CD4-positive, alpha-beta T cell (primary cell): ENCODE measurements at regions not wholly inside any gene's neighbourhood (a gene's known extent, or its start where the extent isn't known, plus 50 kb on each side); places are given as distances from the start of the nearest gene placed in this dataset.

Experiments used
- ATAC-seq: fragments of 200-7000 bp; cut with Tn5 transposase; one replicate; pipeline ENCODE4 v1.10.0; 2022; ENCODE audit warnings: mild to moderate bottlenecking; ENCODE audit not compliant: poor library complexity
- CTCF ChIA-PET: fragments of 350-600 bp; sonication (Branson Sonifier 250); formaldehyde crosslinking; loops from one replicate; lab custom pipeline; 2021; ENCODE audit warnings: antibody characterized with exemption, inconsistent platforms; lab: Charles Lee
- POLR2A ChIA-PET: fragments of 350-600 bp; sonication (Branson Sonifier 250); formaldehyde crosslinking; loops from one replicate; lab custom pipeline; 2021; ENCODE audit warnings: antibody characterized with exemption, inconsistent platforms; lab: Charles Lee
- DNase-seq, 14 experiments: peaks; one replicate each; pipeline ENCODE4 v3.0.0-alpha.2; 2013 to 2020; ENCODE audit warnings: mixed read lengths in 2 of 14
- H3K27ac ChIP-seq, 2 donors: one replicate each; pipeline versions ENCODE4 v1.5.1 to v1.7.0; 2013; ENCODE audit warnings: low read length in 2 of 2, low read depth in 1 of 2, mild to moderate bottlenecking in 1 of 2
- H3K27me3 ChIP-seq, 2 experiments: 1 replicate in 1 of 2; 2 replicates in 1 of 2; pipeline versions ENCODE4 v1.6.1 to v1.7.0; 2013; ENCODE audit warnings: low read length in 2 of 2, control low read depth in 1 of 2, mild to moderate bottlenecking in 1 of 2, moderate library complexity in 1 of 2; ENCODE audit not compliant: insufficient read depth in 2 of 2, control insufficient read depth in 1 of 2
- H3K36me3 ChIP-seq: one replicate; pipeline ENCODE4 v1.6.1; 2013; ENCODE audit warnings: low read length, control low read depth; ENCODE audit not compliant: insufficient read depth
- H3K4me1 ChIP-seq: one replicate; pipeline ENCODE4 v1.6.1; 2013; ENCODE audit warnings: low read length, control low read depth; ENCODE audit not compliant: insufficient read depth
- H3K4me3 ChIP-seq: one replicate; pipeline ENCODE4 v1.5.1; 2013; ENCODE audit warnings: mild to moderate bottlenecking, low read length, moderate library complexity
- H3K9me3 ChIP-seq, 2 experiments: 1 replicate in 1 of 2; 2 replicates in 1 of 2; pipeline versions ENCODE4 v1.6.1 to v1.7.0; 2013; ENCODE audit warnings: low read length in 2 of 2, mild to moderate bottlenecking in 2 of 2, control low read depth in 1 of 2, moderate library complexity in 1 of 2; ENCODE audit not compliant: control insufficient read depth in 1 of 2, insufficient read depth in 1 of 2
- H3K27ac Mint-ChIP-seq: one replicate; pipeline ENCODE4 v1.8.0; 2020; ENCODE audit warnings: mixed read lengths
- H3K27me3 Mint-ChIP-seq: one replicate; pipeline ENCODE4 v1.8.0; 2021; ENCODE audit warnings: mixed read lengths
- H3K36me3 Mint-ChIP-seq: one replicate; pipeline ENCODE4 v1.8.0; 2021; ENCODE audit warnings: low read depth, mixed read lengths
- H3K4me1 Mint-ChIP-seq: one replicate; pipeline ENCODE4 v1.8.0; 2021; ENCODE audit warnings: low read depth, mixed read lengths
- H3K4me3 Mint-ChIP-seq: one replicate; pipeline ENCODE4 v1.8.0; 2020; ENCODE audit warnings: mild to moderate bottlenecking, mixed read lengths
- H3K9me3 Mint-ChIP-seq: one replicate; pipeline ENCODE4 v1.8.0; 2020; ENCODE audit warnings: mixed read lengths
- intact Hi-C, 2 experiments: fragments of 100-400 bp; cut with DNase I in 1 of 2; cut with micrococcal nuclease in 1 of 2; formaldehyde crosslinking; loops; one replicate each; pipeline versions ENCODE4 v1.15.1 to v1.9.0; 2023 to 2025; cut with DNase I, micrococcal nuclease
- TF ChIP-seq, protein P1 (sequence below): fragments of 200-600 bp; IDR thresholded peaks from one replicate; pipeline ENCODE4 v1.8.0; 2022; ENCODE audit warnings: antibody characterized with exemption, mild to moderate bottlenecking

DNA sequence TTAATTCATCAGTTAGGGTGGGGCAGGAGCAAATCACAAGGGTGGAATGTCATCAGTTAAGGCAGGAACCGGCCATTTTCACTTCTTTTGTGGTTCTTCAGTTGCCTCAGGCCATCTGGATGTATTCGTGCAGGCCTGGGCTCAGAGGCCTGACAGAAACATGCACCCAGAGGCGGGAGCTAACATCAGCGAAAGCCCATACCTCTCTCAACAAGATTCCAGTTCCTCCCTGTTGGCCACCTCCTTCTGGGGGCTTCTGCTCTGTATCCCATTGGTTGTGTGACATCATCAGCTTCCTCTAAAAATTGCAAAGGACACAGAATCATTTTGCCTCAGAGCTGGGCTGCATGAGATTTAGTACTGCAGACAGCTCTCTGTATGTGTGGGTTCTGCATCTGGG is 134.3 kb downstream of the ZNF664 start:
- Mint-ChIP-seq H3K27me3 (no peaks in the 10 kb centered on the region), H3K9me3 (peaks cover 4% of the 10 kb centered on the region), H3K4me1 (no peaks in the 10 kb centered on the region), H3K36me3 (no peaks in the 10 kb centered on the region), H3K4me3 (no peak overlapping the region), H3K27ac (no peak overlapping the region)
- intact Hi-C loops, result no loop called here
- Histone ChIP-seq H3K27ac (no peak overlapping the region), H3K36me3 (no peaks in the 10 kb centered on the region), H3K27me3 (no peaks in the 10 kb centered on the region), H3K4me1 (no peaks in the 10 kb centered on the region), H3K4me3 (no peak overlapping the region), H3K9me3 (no peaks in the 10 kb centered on the region)
- ChIA-PET POLR2A (no interaction called here), CTCF (no interaction called here)
- TF ChIP-seq, protein P1, sequence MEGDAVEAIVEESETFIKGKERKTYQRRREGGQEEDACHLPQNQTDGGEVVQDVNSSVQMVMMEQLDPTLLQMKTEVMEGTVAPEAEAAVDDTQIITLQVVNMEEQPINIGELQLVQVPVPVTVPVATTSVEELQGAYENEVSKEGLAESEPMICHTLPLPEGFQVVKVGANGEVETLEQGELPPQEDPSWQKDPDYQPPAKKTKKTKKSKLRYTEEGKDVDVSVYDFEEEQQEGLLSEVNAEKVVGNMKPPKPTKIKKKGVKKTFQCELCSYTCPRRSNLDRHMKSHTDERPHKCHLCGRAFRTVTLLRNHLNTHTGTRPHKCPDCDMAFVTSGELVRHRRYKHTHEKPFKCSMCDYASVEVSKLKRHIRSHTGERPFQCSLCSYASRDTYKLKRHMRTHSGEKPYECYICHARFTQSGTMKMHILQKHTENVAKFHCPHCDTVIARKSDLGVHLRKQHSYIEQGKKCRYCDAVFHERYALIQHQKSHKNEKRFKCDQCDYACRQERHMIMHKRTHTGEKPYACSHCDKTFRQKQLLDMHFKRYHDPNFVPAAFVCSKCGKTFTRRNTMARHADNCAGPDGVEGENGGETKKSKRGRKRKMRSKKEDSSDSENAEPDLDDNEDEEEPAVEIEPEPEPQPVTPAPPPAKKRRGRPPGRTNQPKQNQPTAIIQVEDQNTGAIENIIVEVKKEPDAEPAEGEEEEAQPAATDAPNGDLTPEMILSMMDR, result no peak
- no peak for ATAC-seq
- DNase-seq, result no peak

DNA sequence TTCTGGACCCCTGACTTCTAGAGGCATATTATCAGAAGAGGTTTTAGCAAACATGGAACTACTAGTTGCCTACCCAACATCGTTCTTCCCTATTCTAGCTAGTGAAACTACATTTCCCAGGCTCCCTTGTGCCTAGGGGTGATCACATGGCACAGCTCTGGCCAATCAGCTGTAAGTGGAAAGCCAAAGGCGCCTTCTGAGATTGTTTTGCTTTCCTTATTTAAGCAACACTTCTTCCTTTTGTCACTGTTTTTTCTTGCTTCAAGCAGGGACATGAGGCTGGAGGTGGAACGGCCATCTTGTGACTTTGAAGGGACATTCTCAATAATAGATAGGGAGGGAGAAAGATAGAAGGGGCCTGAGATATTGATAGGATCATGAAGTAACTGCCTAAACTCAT is 136.7 kb downstream of the ZNF664 start:
- POLR2A ChIA-PET, result no interaction called here
- H3K4me3 ChIP-seq, result no peak overlapping the region
- H3K27ac ChIP-seq, result no peak overlapping the region
- peak in 3 of 14 experiments; percentile 20 to 36 (median 21) for DNase-seq
- intact Hi-C loops, result no loop called here
- H3K4me3 Mint-ChIP-seq, result no peak overlapping the region
- no peaks in the 10 kb centered on the region for H3K36me3 ChIP-seq
- no peaks in the 10 kb centered on the region for H3K27me3 Mint-ChIP-seq
- no peak for ATAC-seq
- no peaks in the 10 kb centered on the region for H3K4me1 ChIP-seq
- peaks cover 4% of the 10 kb centered on the region for H3K9me3 Mint-ChIP-seq
- no peaks in the 10 kb centered on the region for H3K4me1 Mint-ChIP-seq
- H3K36me3 Mint-ChIP-seq, result no peaks in the 10 kb centered on the region
- no peak overlapping the region for H3K27ac Mint-ChIP-seq
- H3K27me3 ChIP-seq, result no peaks in the 10 kb centered on the region
- peaks cover 0 to 3% of the 10 kb centered on the region in 2 experiments for H3K9me3 ChIP-seq
- CTCF ChIA-PET, result no interaction called here
- TF ChIP-seq, protein P1, result no peak

DNA sequence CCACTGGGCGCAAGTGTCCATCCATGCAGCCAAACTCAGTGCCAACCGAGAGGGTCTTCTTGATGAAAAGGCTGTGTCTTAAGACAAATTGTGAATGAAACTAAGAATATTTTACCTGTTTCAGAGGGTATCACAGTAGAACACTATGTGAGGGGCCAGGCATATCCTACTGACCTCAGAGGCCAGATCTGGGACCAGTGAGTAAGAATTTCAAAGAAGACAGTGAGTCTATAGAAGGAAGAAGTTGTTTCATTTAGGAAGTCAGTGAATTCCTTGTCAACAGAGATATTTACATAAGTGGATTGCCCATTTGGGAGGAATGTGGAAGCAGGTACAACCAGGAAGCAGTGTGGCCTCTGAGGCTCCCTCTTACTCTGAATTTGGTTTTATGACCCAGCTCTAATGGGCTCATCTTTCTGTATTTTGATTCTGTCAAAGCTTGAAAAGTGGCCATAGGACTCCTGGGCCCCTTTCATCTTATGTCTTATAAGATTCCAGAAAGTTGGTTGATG is 137.4 kb downstream of the ZNF664 start:
- DNase-seq (no peak), ATAC-seq (no peak)
- Mint-ChIP-seq H3K36me3 (no peaks in the 10 kb centered on the region), H3K4me1 (no peaks in the 10 kb centered on the region), H3K9me3 (peaks cover 4% of the 10 kb centered on the region), H3K27ac (no peak overlapping the region), H3K27me3 (no peaks in the 10 kb centered on the region), H3K4me3 (no peak overlapping the region)
- intact Hi-C loops, result no loop called here
- Histone ChIP-seq H3K9me3 (peaks cover 0 to 3% of the 10 kb centered on the region in 2 experiments), H3K4me3 (no peak overlapping the region), H3K36me3 (no peaks in the 10 kb centered on the region), H3K27ac (no peak overlapping the region), H3K4me1 (no peaks in the 10 kb centered on the region), H3K27me3 (no peaks in the 10 kb centered on the region)
- CTCF ChIA-PET, result no interaction called here
- POLR2A ChIA-PET, result no interaction called here
- TF ChIP-seq, protein P1, result no peak
